K562 (cell line): ENCODE measurements at regions not wholly inside any gene's neighbourhood (a gene's known extent, or its start where the extent isn't known, plus 50 kb on each side); places are given as distances from the start of the nearest gene placed in this dataset.

ENCODE experiments used
- ATAC-seq: fragments of 200-7000 bp; cut with Tn5 transposase; 3 replicates; pipeline ENCODE4 v1.9.1; 2020; ENCODE audit warnings: moderate library complexity
- BruUV-seq: library from RNA; stranded (reverse); fragments of 400-500 nt; replicated peaks from 2 replicates; lab custom pipeline; 2021; lab: Mats Ljungman, UMichigan
- CTCF ChIA-PET: fragments of 300-600 bp; formaldehyde crosslinking; extraction: SDS; loops from one replicate; lab custom pipeline; 2021; ENCODE audit warnings: low intra/inter-chr PET ratio; lab: Yijun Ruan, JAX
- POLR2A ChIA-PET: fragments of 300-600, 350-650 bp; sonication (Branson Sonifier 250); formaldehyde crosslinking; extraction: SDS; loops from one replicate; lab custom pipeline; 2021; ENCODE audit warnings: antibody characterized with exemption, inconsistent platforms; lab: Yijun Ruan, JAX
- DNase-seq, 4 experiments: peaks; one replicate each; pipeline versions ENCODE4 v3.0.0 to v3.0.0-alpha.2; 2011 to 2018; ENCODE audit warnings: low spot score in 3 of 4, mixed read lengths in 3 of 4; ENCODE audit errors: extremely low read depth in 1 of 4
- FAIRE-seq: peaks from 2 replicates; lab custom pipeline; 2011; peaks lifted over from hg19 to GRCh38; lab: Jason Lieb, UNC
- H2AFZ ChIP-seq: 2 replicates; pipeline ENCODE4 v1.6.0; 2011; ENCODE audit warnings: low read depth, low read length, control low read depth, inconsistent platforms
- H3K27ac ChIP-seq: fragments of 200-600 bp; 3 replicates; pipeline ENCODE4 v1.8.0; 2011; ENCODE audit warnings: low read depth, mild to moderate bottlenecking, control low read depth, inconsistent platforms, low read length, moderate library complexity, mixed read lengths; ENCODE audit errors: extremely low read depth
- H3K27me3 ChIP-seq, 2 experiments: fragments of 300-600 bp in 1 of 2; 2 replicates in 1 of 2; 3 replicates in 1 of 2; pipeline versions ENCODE4 v1.6.0 to v1.8.0; 2011; ENCODE audit warnings: inconsistent platforms in 2 of 2, low read length in 2 of 2, mild to moderate bottlenecking in 1 of 2, mixed read lengths in 1 of 2, moderate library complexity in 1 of 2; ENCODE audit not compliant: control insufficient read depth in 2 of 2, insufficient read depth in 2 of 2
- H3K36me3 ChIP-seq: fragments of 300-600 bp; 3 replicates; pipeline ENCODE4 v1.8.0; 2011; ENCODE audit warnings: mild to moderate bottlenecking, low read length, inconsistent platforms; ENCODE audit not compliant: control insufficient read depth, insufficient read depth
- H3K4me1 ChIP-seq, 2 experiments: fragments of 200-600 bp in 1 of 2; replicated peaks in 1 of 2; 2 replicates in 1 of 2; 3 replicates in 1 of 2; pipeline versions ENCODE4 v1.5.1 to v1.8.0; 2011; ENCODE audit warnings: inconsistent platforms in 2 of 2, low read length in 2 of 2, mild to moderate bottlenecking in 1 of 2, mixed read lengths in 1 of 2, moderate library complexity in 1 of 2; ENCODE audit not compliant: control insufficient read depth in 2 of 2, insufficient read depth in 2 of 2
- H3K4me2 ChIP-seq: 2 replicates; pipeline ENCODE4 v1.6.1; 2011; ENCODE audit warnings: low read length, control low read depth, inconsistent platforms, mixed read lengths; ENCODE audit not compliant: insufficient read depth
- H3K4me3 ChIP-seq: fragments of 200-600 bp; sonication (generic), shearing (Covaris generic); 2 replicates; pipeline ENCODE4 v1.5.1; 2016; ENCODE audit warnings: control low read depth, inconsistent platforms
- H3K79me2 ChIP-seq: fragments of 200-600 bp; 3 replicates; pipeline ENCODE4 v1.8.0; 2011; ENCODE audit warnings: low read length, inconsistent platforms; ENCODE audit not compliant: control insufficient read depth, insufficient read depth
- H3K9ac ChIP-seq, 2 experiments: 2 replicates each; pipeline versions ENCODE4 v1.6.0 to v1.6.1; 2011; ENCODE audit warnings: low read depth in 2 of 2, low read length in 2 of 2, control low read depth in 1 of 2, inconsistent platforms in 1 of 2, mild to moderate bottlenecking in 1 of 2, mixed read lengths in 1 of 2; ENCODE audit not compliant: insufficient read depth in 1 of 2
- H3K9me1 ChIP-seq: one replicate; pipeline ENCODE4 v1.6.0; 2011; ENCODE audit warnings: inconsistent platforms, mild to moderate bottlenecking, low read length, moderate library complexity; ENCODE audit not compliant: control insufficient read depth, insufficient read depth
- H3K9me3 ChIP-seq: replicated peaks from 2 replicates; pipeline ENCODE4 v1.5.1; 2011; ENCODE audit warnings: low read depth, low read length, inconsistent platforms; ENCODE audit not compliant: control insufficient read depth, insufficient read depth
- H4K20me1 ChIP-seq: replicated peaks from 2 replicates; pipeline ENCODE4 v1.6.1; 2011; ENCODE audit warnings: low read length, inconsistent platforms, mixed read lengths; ENCODE audit not compliant: control insufficient read depth, insufficient read depth
- CBX5 ChIP-seq: IDR thresholded peaks from 2 replicates; pipeline ENCODE4 v1.6.1; 2014; ENCODE audit warnings: low read depth, borderline replicate concordance
- DNMT1 ChIP-seq: fragments of 450-650 bp; IDR thresholded peaks from 2 replicates; pipeline ENCODE4 v1.6.1; 2016; ENCODE audit warnings: antibody characterized with exemption, mild to moderate bottlenecking
- E2F3 ChIP-seq: fragments of 250-450 bp; sonication (Bioruptor Pico); IDR thresholded peaks from 2 replicates; pipeline ENCODE4 v1.4.0; 2020; ENCODE audit warnings: mild to moderate bottlenecking
- ZNF395 ChIP-seq: fragments of 200-800 bp; sonication (Bioruptor generic); IDR thresholded peaks from 2 replicates; pipeline ENCODE4 v1.6.1; 2017; ENCODE audit warnings: missing genetic modification characterization, missing compliant biosample characterization
- ZNF507 ChIP-seq: conservative IDR thresholded peaks from 2 replicates; pipeline ENCODE4 v1.6.1; 2017; ENCODE audit warnings: missing genetic modification characterization, missing compliant biosample characterization
- ZNF644 ChIP-seq: fragments of 200-800 bp; sonication (Bioruptor generic); IDR thresholded peaks from 2 replicates; pipeline ENCODE4 v1.6.1; 2016; ENCODE audit warnings: low read depth, missing genetic modification characterization, missing compliant biosample characterization
- WGBS: fragments of 100-300 bp; shearing (Covaris generic); methylation state at CpG from one replicate; pipeline ENCODE4 v1.1.6; 2016; ENCODE audit warnings: low coverage, mixed read lengths; ENCODE audit not compliant: insufficient coverage; ENCODE audit errors: missing lambda C conversion rate; 5-methylcytosine and 5-hydroxymethylcytosine counted together
- in situ Hi-C: fragments of 300-500 bp; cut with MboI; formaldehyde crosslinking; loops from 4 replicates; pipeline ENCODE4 v1.15.0; 2018; ENCODE audit warnings: inconsistent platforms, mixed read lengths
- intact Hi-C: fragments of 100-400 bp; cut with micrococcal nuclease; formaldehyde crosslinking; loops from 2 replicates; pipeline ENCODE4 v1.14.2; 2022

GRCh38 chr7:131039355-131039762, 288.3 kb upstream of the MKLN1 start:
- no peak for FAIRE-seq
- ChIA-PET POLR2A (interaction anchor here (1.2 to 1.5 kb wide), 2 partner anchors 14 to 134 kb away, joined by 3 to 6 read pairs; no protein-coding TSS in a partner anchor), CTCF (interaction anchor here (0.7 to 3.3 kb wide), 4 partner anchors 57 to 164 kb away, joined by 3 to 51 read pairs (median 15); no protein-coding TSS in a partner anchor)
- no TSS peak for BruUV-seq
- H3K79me2 ChIP-seq: no peaks in the 10 kb centered on the region
- TF ChIP-seq E2F3 (no peak), ZNF395 (CRISPR knock-in tag) (no peak), CBX5 (no peak)
- H4K20me1 ChIP-seq: no peaks in the 10 kb centered on the region
- H3K9me1 ChIP-seq: no peaks in the 10 kb centered on the region
- H2AFZ ChIP-seq: no peak overlapping the region
- in situ Hi-C loops: no loop called here
- no peaks in the 10 kb centered on the region for H3K9me3 ChIP-seq
- no peak overlapping the region for H3K9ac ChIP-seq
- DNase-seq: no peak
- no peak overlapping the region for H3K4me2 ChIP-seq
- no peaks in the 10 kb centered on the region; a peak in 2 of 5 replicates for H3K4me1 ChIP-seq
- H3K36me3 ChIP-seq: no peaks in the 10 kb centered on the region
- no peak for ATAC-seq
- H3K27me3 ChIP-seq: no peaks in the 10 kb centered on the region
- no peak overlapping the region for H3K27ac ChIP-seq
- WGBS: 26% methylated on average over 2 of the region's 2 CpGs
- no peak overlapping the region for H3K4me3 ChIP-seq
- intact Hi-C loops: no loop called here

GRCh38 chr7:131039836-131040235, 287.8 kb upstream of the MKLN1 start:
- H3K9me1 ChIP-seq: no peaks in the 10 kb centered on the region
- in situ Hi-C loops (loop anchor here (5.0 kb wide), 1 partner anchor 143 kb away; no protein-coding TSS in a partner anchor), intact Hi-C loops (loop anchor here (1.0 to 10.0 kb wide), 4 partner anchors 58 to 475 kb away; no protein-coding TSS in a partner anchor)
- FAIRE-seq: peak; percentile 59
- no peaks in the 10 kb centered on the region for H3K27me3 ChIP-seq
- no peaks in the 10 kb centered on the region for H3K79me2 ChIP-seq
- no TSS peak for BruUV-seq
- H4K20me1 ChIP-seq: no peaks in the 10 kb centered on the region
- DNase-seq: no peak
- no peak overlapping the region for H3K27ac ChIP-seq
- no peak overlapping the region for H3K9ac ChIP-seq
- POLR2A ChIA-PET: interaction anchor here (0.7 to 1.7 kb wide), 6 partner anchors 9 to 147 kb away, joined by 3 to 6 read pairs (median 4); no protein-coding TSS in a partner anchor
- no peaks in the 10 kb centered on the region; a peak in 2 of 5 replicates for H3K4me1 ChIP-seq
- H3K4me3 ChIP-seq: no peak overlapping the region
- ATAC-seq: no peak
- H3K9me3 ChIP-seq: no peaks in the 10 kb centered on the region
- H3K36me3 ChIP-seq: no peaks in the 10 kb centered on the region
- CTCF ChIA-PET: interaction anchor here (1.1 to 3.3 kb wide), 4 partner anchors 57 to 164 kb away, joined by 3 to 51 read pairs (median 15); no protein-coding TSS in a partner anchor
- WGBS: 62% methylated on average over 3 of the region's 3 CpGs
- no peak overlapping the region for H3K4me2 ChIP-seq
- 0 out of 2 replicates have a peak, but pooled peaks have one; percentile 16 for TF ChIP-seq ZNF644
- no peak for TF ChIP-seq DNMT1
- TF ChIP-seq ZNF507 (tag): no peak
- H2AFZ ChIP-seq: no peak overlapping the region
